Adrenal gland (tissue), 5 donors: ENCODE measurements at regions not wholly inside any gene's neighbourhood (a gene's known extent, or its start where the extent isn't known, plus 50 kb on each side); places are given as distances from the start of the nearest gene placed in this dataset.

ENCODE experiments used
- POLR2A ChIP-seq, 2 donors: fragments of 450-650 bp; IDR thresholded peaks; one replicate each; pipeline ENCODE4 v1.6.1; 2017; ENCODE audit warnings: antibody characterized with exemption in 2 of 2, mild to moderate bottlenecking in 2 of 2, moderate library complexity in 1 of 2
- TF ChIP-seq, protein P1 (sequence below), 6 experiments: fragments of 450-650 bp in 4 of 6; fragments of 200-600 bp in 2 of 6; sonication (generic) in 1 of 6; IDR thresholded peaks; 1 replicate in 5 of 6; 2 replicates in 1 of 6; pipeline versions ENCODE4 v1.5.1 to v1.8.0; 2016 to 2021; ENCODE audit warnings: antibody characterized with exemption in 6 of 6, mild to moderate bottlenecking in 2 of 6, moderate library complexity in 1 of 6
- donor health status: DM: no; HTN: no; CAD: no.

DNA sequence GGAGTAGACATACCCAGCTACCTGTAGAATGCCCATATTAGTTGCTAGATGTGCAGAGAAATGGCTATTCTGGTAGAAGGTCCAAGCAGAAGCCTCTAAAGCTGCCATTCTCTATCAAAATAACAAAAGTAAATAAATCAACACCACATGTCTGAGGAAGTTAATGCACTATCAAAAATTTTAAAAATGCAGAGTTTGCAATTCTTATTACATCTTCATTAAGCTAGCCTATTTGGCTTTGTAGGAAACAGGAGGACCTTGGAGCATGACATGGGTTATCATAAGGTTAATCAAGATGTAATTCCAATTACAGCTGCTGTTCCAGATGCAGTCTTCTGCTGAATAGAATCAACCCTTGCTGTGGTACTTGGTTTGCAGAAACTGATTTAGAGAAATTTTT lies 188.4 kb downstream of the TBX18 start:
- TF ChIP-seq, protein P1, sequence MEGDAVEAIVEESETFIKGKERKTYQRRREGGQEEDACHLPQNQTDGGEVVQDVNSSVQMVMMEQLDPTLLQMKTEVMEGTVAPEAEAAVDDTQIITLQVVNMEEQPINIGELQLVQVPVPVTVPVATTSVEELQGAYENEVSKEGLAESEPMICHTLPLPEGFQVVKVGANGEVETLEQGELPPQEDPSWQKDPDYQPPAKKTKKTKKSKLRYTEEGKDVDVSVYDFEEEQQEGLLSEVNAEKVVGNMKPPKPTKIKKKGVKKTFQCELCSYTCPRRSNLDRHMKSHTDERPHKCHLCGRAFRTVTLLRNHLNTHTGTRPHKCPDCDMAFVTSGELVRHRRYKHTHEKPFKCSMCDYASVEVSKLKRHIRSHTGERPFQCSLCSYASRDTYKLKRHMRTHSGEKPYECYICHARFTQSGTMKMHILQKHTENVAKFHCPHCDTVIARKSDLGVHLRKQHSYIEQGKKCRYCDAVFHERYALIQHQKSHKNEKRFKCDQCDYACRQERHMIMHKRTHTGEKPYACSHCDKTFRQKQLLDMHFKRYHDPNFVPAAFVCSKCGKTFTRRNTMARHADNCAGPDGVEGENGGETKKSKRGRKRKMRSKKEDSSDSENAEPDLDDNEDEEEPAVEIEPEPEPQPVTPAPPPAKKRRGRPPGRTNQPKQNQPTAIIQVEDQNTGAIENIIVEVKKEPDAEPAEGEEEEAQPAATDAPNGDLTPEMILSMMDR (IDR thresholded peaks at IDR 0.05) = no peak
- no peak for TF ChIP-seq POLR2A (IDR thresholded peaks at IDR 0.05)
